ENCODE measurements at regions not wholly inside any gene's neighbourhood (a gene's known extent, or its start where the extent isn't known, plus 50 kb on each side); places are given as distances from the start of the nearest gene placed in this dataset.

DNA sequence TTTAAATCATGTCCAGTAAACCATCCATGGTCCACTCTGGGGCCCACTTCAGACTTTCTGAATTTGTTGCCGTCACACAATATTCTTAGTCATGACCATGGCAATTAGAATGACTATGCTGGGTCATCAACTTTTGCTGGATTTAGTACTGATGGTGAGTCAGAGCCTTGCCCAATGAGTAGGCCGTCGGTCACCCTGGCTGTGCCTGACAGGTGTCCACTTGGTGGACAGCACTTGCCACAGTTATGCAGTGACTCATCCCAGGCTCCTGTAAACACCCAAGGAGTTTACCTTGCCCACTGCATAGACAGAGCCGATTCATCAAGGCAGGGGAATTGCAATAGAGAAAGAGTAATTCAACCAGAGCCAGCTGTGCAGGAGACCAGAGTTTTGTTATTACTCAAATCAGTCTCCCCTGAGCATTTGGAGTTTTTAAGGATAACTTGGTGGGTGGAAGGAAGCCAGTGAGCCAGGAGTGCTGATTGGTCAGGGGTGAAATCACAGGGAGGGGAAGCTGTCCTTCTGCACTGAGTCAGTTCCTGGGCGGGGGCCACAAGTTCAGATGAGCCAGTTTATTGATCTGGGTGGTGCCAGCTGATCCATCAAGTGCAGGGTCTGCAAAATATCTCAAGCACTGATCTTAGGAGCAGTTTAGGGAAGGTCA lies 333.8 kb downstream of the PTPRU start:
- H3K27ac ChIP-seq (ENCODE audit: low read depth, low read length): no peak overlapping the region

DNA sequence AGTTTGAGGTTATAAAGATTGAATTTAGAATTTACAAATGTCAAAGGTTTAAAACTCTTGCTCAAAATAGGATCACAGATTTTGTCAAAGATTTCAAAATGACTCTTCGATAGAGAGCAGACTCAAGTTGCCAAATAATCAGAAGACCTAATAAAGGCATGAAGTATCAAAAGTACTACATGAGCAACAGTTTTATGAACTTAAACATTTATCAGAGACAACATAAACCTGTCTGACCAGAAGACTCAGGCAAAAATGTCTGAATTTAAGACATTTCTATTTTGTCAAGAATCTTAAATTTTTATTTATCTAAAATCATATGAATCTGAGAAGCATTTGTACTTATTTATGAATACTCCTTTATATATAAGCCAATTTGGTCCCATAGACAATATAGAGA lies 330.9 kb downstream of the PTPRU start:
- TF ChIP-seq, protein P1, sequence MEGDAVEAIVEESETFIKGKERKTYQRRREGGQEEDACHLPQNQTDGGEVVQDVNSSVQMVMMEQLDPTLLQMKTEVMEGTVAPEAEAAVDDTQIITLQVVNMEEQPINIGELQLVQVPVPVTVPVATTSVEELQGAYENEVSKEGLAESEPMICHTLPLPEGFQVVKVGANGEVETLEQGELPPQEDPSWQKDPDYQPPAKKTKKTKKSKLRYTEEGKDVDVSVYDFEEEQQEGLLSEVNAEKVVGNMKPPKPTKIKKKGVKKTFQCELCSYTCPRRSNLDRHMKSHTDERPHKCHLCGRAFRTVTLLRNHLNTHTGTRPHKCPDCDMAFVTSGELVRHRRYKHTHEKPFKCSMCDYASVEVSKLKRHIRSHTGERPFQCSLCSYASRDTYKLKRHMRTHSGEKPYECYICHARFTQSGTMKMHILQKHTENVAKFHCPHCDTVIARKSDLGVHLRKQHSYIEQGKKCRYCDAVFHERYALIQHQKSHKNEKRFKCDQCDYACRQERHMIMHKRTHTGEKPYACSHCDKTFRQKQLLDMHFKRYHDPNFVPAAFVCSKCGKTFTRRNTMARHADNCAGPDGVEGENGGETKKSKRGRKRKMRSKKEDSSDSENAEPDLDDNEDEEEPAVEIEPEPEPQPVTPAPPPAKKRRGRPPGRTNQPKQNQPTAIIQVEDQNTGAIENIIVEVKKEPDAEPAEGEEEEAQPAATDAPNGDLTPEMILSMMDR (IDR thresholded peaks at IDR 0.05; ENCODE audit: low read depth, low read length, poor library complexity, severe bottlenecking): no peak
- TF ChIP-seq EZH2phosphoT487 (IDR thresholded peaks at IDR 0.05; ENCODE audit: borderline replicate concordance, low read length): no peak
- Histone ChIP-seq H3K9me3 (ENCODE audit: control insufficient read depth, insufficient read depth, low read length) (peaks cover 27% of the 10 kb centered on the region), H3K36me3 (ENCODE audit: control insufficient read depth, low read length) (no peaks in the 10 kb centered on the region), H3K27me3 (ENCODE audit: control insufficient read depth, low read length) (no peaks in the 10 kb centered on the region), H3F3A (ENCODE audit: control insufficient read depth, insufficient read depth) (no peaks in the 10 kb centered on the region), H3K4me1 (ENCODE audit: control insufficient read depth, low read length) (no peaks in the 10 kb centered on the region), H4K20me1 (ENCODE audit: control insufficient read depth, insufficient read depth, low read depth, low read length) (no peaks in the 10 kb centered on the region), H3K4me2 (ENCODE audit: low read length) (no peak overlapping the region), H3K27ac (ENCODE audit: low read depth, low read length) (no peak overlapping the region), H3K9me2 (replicated peaks; ENCODE audit: control insufficient read depth, low read length) (no peaks in the 10 kb centered on the region), H3K4me3 (ENCODE audit: low read length) (no peak overlapping the region), H3K79me2 (ENCODE audit: control insufficient read depth, low read length) (no peaks in the 10 kb centered on the region)

More for the DNA sequence above, 333.8 kb downstream of the PTPRU start:
- H3K79me2 ChIP-seq (ENCODE audit: control insufficient read depth, low read length): no peaks in the 10 kb centered on the region
- H3K4me3 ChIP-seq (ENCODE audit: low read length): no peak overlapping the region
- no peaks in the 10 kb centered on the region for H3K36me3 ChIP-seq (ENCODE audit: control insufficient read depth, low read length)
- H4K20me1 ChIP-seq (ENCODE audit: control insufficient read depth, insufficient read depth, low read depth, low read length): no peaks in the 10 kb centered on the region
- H3K4me2 ChIP-seq (ENCODE audit: low read length): no peak overlapping the region
- TF ChIP-seq, protein P1 (IDR thresholded peaks at IDR 0.05; ENCODE audit: low read depth, low read length, poor library complexity, severe bottlenecking): no peak
- no peak for TF ChIP-seq EZH2phosphoT487 (IDR thresholded peaks at IDR 0.05; ENCODE audit: borderline replicate concordance, low read length)
- H3K4me1 ChIP-seq (ENCODE audit: control insufficient read depth, low read length): no peaks in the 10 kb centered on the region
- 0 out of 2 replicates have a peak, but pooled peaks cover 10% of the 10 kb centered on the region for H3K9me3 ChIP-seq (ENCODE audit: control insufficient read depth, insufficient read depth, low read length)
- no peaks in the 10 kb centered on the region for H3F3A ChIP-seq (ENCODE audit: control insufficient read depth, insufficient read depth)
- no peaks in the 10 kb centered on the region for H3K9me2 ChIP-seq (replicated peaks; ENCODE audit: control insufficient read depth, low read length)
- no peaks in the 10 kb centered on the region for H3K27me3 ChIP-seq (ENCODE audit: control insufficient read depth, low read length)

DNA sequence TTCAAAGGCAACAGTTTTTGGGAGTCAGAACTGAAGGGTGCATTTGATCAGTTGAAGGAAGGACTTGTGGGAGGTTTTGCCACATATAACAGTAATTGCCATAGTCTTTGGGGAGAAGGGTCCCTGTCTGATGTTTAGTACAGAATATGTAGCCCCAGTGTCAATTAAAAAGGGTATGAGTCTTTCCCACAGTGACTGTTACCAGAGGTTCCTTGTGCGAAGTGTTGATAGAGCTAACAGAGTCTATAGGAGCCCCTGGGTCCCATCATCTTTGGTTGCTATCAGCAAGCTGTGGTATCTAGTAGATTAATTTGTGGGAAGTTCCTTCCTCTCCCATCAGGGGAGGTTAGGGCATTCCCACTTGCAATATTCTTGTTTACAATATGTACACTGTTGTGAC lies 329.2 kb downstream of the PTPRU start:
- Histone ChIP-seq H3F3A (ENCODE audit: control insufficient read depth, insufficient read depth) (no peaks in the 10 kb centered on the region), H3K9me3 (ENCODE audit: control insufficient read depth, insufficient read depth, low read length) (peaks cover 29% of the 10 kb centered on the region), H4K20me1 (ENCODE audit: control insufficient read depth, insufficient read depth, low read depth, low read length) (no peaks in the 10 kb centered on the region), H3K4me2 (ENCODE audit: low read length) (no peak overlapping the region), H3K79me2 (ENCODE audit: control insufficient read depth, low read length) (no peaks in the 10 kb centered on the region), H3K36me3 (ENCODE audit: control insufficient read depth, low read length) (no peaks in the 10 kb centered on the region), H3K27me3 (ENCODE audit: control insufficient read depth, low read length) (no peaks in the 10 kb centered on the region), H3K9me2 (replicated peaks; ENCODE audit: control insufficient read depth, low read length) (no peaks in the 10 kb centered on the region), H3K4me1 (ENCODE audit: control insufficient read depth, low read length) (no peaks in the 10 kb centered on the region), H3K27ac (ENCODE audit: low read depth, low read length) (no peak overlapping the region), H3K4me3 (ENCODE audit: low read length) (no peak overlapping the region)
- no peak for TF ChIP-seq EZH2phosphoT487 (IDR thresholded peaks at IDR 0.05; ENCODE audit: borderline replicate concordance, low read length)
- TF ChIP-seq, protein P1 (IDR thresholded peaks at IDR 0.05; ENCODE audit: low read depth, low read length, poor library complexity, severe bottlenecking): no peak
